ENCODE measurements at regions not wholly inside any gene's neighbourhood (a gene's known extent, or its start where the extent isn't known, plus 50 kb on each side); places are given as distances from the start of the nearest gene placed in this dataset.

DNA sequence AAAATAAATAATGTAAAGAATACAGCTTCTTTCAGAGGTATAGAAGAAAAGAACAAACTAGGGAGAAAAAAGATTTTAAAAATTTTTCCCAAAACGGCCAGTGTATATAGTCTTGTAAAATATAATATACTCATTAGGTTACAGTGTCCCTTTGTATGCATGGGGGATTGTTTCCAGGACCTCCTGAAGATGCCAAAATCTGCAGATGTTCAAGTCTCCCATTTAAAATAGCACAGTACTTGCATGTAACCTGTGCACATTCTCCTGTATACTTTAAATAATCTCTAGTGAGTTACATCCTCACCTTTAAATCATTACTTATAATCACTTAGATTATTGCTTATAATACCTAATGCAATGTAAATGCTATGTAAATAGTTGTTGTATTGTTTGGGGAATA, 80.6 kb upstream of the LRRTM4 start:
- Histone ChIP-seq H3K27me3 (replicated peaks; ENCODE audit: insufficient read depth) (no peaks in the 10 kb centered on the region), H3K4me1 (ENCODE audit: control insufficient read depth in 1 of 2, low read depth in 2 of 2) (no peaks in the 10 kb centered on the region), H3K9me3 (no peaks in the 10 kb centered on the region), H3K36me3 (no peaks in the 10 kb centered on the region), H3K4me3 (no peak overlapping the region), H3K27ac (no peak overlapping the region)
- no peak for ATAC-seq (ENCODE audit: insufficient number of reproducible peaks, low FRiP score, low read depth)
- TF ChIP-seq, protein P1, sequence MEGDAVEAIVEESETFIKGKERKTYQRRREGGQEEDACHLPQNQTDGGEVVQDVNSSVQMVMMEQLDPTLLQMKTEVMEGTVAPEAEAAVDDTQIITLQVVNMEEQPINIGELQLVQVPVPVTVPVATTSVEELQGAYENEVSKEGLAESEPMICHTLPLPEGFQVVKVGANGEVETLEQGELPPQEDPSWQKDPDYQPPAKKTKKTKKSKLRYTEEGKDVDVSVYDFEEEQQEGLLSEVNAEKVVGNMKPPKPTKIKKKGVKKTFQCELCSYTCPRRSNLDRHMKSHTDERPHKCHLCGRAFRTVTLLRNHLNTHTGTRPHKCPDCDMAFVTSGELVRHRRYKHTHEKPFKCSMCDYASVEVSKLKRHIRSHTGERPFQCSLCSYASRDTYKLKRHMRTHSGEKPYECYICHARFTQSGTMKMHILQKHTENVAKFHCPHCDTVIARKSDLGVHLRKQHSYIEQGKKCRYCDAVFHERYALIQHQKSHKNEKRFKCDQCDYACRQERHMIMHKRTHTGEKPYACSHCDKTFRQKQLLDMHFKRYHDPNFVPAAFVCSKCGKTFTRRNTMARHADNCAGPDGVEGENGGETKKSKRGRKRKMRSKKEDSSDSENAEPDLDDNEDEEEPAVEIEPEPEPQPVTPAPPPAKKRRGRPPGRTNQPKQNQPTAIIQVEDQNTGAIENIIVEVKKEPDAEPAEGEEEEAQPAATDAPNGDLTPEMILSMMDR (IDR thresholded peaks at IDR 0.05) = no peak
- DNase-seq (ENCODE audit: low spot score) = no peak

DNA sequence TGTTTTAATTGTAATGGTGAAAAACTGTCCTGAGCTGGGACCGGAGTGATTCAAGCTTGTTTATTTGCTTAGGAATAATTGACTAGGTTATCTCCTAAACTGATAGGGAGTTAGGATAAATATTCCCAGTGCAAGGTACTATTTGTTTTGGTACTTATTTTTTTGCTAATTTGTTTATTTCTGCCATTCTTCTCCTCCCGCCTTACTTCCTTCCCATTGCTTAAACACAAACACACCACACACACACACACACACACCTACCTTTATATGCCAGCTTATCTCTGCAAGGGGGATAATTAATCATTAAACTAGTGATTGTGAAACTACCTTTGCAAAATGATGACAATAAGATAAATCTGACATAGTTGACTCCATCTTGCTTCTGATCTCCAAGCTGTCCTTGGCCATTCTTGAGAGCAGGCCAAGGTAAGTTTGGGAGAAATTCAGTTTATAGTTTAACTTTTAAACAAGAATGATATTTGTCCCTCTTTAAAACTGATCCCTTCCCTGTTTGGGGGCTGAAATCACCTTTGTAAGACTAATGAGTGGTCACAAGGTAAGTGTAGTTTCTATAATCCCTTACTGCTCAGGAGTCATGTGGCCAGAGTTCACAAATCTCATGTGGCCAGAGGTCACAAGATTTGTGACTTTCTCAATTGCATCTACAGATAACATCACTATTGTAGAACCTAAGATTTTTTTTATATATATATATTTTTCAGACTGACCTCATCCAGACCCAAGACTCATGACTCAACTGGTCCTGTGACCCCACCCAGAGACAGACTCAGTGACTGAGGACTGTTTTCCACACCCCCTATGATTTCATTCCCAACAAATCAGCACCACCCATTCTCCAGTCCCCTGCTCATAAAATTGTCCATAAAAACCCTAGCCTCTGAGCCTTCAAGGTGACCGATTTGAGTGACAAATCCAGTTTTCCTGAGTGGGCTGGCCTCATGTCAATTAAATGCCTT, 83.1 kb upstream of the LRRTM4 start:
- Histone ChIP-seq H3K27me3 (replicated peaks; ENCODE audit: insufficient read depth) (no peaks in the 10 kb centered on the region), H3K9me3 (no peaks in the 10 kb centered on the region), H3K4me1 (ENCODE audit: control insufficient read depth in 1 of 2, low read depth in 2 of 2) (no peaks in the 10 kb centered on the region), H3K4me3 (no peak overlapping the region), H3K36me3 (no peaks in the 10 kb centered on the region), H3K27ac (no peak overlapping the region)
- DNase-seq (ENCODE audit: low spot score) = no peak
- TF ChIP-seq, protein P1 (IDR thresholded peaks at IDR 0.05) = no peak
- no peak for ATAC-seq (ENCODE audit: insufficient number of reproducible peaks, low FRiP score, low read depth)

DNA sequence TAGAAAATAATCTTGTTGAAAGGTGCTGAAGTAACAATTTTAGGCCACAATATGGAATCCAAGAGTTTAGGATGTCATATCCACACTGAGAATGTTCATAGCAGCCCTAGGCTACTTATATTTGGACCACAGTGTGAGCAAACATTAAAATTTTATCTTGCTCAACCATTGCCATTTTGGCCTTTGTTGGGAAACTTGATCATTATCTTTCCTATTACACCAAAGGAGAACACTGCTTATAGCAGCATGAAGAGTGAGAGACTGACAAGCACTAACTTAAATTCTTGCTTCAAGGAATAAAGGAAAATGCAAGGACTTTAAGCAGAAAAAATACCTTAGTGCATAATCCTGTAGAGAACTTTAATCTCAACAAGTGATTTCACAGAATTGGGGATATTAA, 86.3 kb upstream of the LRRTM4 start:
- TF ChIP-seq, protein P1 (IDR thresholded peaks at IDR 0.05) = no peak
- Histone ChIP-seq H3K27me3 (replicated peaks; ENCODE audit: insufficient read depth) (no peaks in the 10 kb centered on the region), H3K4me1 (ENCODE audit: control insufficient read depth in 1 of 2, low read depth in 2 of 2) (no peaks in the 10 kb centered on the region), H3K4me3 (no peak overlapping the region), H3K36me3 (no peaks in the 10 kb centered on the region), H3K9me3 (no peaks in the 10 kb centered on the region), H3K27ac (no peak overlapping the region)
- DNase-seq (ENCODE audit: low spot score) (no peak), ATAC-seq (ENCODE audit: insufficient number of reproducible peaks, low FRiP score, low read depth) (no peak)

DNA sequence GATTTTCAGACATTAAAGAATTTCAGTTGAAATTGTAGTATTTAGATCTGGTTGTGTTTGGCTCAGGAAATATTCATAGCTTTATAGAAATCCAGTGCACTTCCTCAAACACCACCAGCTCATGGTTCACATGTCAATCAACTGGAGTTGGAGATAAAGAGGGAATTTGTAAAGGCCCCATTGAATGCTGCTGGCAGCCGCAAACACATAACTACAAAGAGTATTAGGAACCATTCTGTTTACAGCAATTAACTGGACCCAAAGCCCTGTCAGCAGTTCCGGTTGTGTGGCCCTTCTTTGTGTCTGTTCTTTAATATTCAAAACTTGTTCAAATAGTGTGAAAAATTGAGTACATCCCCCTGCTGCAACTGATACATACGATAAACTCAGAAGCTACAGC, 107.4 kb upstream of the LRRTM4 start:
- DNase-seq (ENCODE audit: low spot score) (no peak), ATAC-seq (ENCODE audit: insufficient number of reproducible peaks, low FRiP score, low read depth) (no peak)
- Histone ChIP-seq H3K27me3 (replicated peaks; ENCODE audit: insufficient read depth) (no peaks in the 10 kb centered on the region), H3K36me3 (no peaks in the 10 kb centered on the region), H3K4me3 (no peak overlapping the region), H3K9me3 (no peaks in the 10 kb centered on the region), H3K27ac (no peak overlapping the region), H3K4me1 (ENCODE audit: control insufficient read depth in 1 of 2, low read depth in 2 of 2) (no peaks in the 10 kb centered on the region)
- TF ChIP-seq, protein P1 (IDR thresholded peaks at IDR 0.05) = no peak

DNA sequence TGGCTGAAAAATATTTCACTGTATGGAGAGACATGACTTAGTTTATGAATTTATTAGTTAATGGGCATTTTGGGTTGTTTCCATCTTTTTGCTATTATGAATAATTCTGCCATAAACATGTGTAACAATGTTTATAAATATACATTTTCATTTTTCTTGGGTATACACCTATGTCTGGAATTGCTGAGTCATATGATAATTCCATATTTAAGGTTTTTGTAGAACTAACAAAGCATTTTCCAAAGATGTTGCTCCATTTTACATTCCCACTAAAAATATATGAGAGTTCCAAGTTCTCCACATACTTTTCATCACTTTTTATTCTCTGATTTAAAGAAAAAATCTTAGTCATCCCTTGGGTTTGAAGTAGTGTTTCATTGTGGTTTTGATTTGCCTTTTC, 108.8 kb upstream of the LRRTM4 start:
- DNase-seq (ENCODE audit: low spot score) (no peak), ATAC-seq (ENCODE audit: insufficient number of reproducible peaks, low FRiP score, low read depth) (no peak)
- Histone ChIP-seq H3K36me3 (no peaks in the 10 kb centered on the region), H3K27ac (no peak overlapping the region), H3K4me3 (no peak overlapping the region), H3K4me1 (ENCODE audit: control insufficient read depth in 1 of 2, low read depth in 2 of 2) (no peaks in the 10 kb centered on the region), H3K9me3 (no peaks in the 10 kb centered on the region), H3K27me3 (replicated peaks; ENCODE audit: insufficient read depth) (no peaks in the 10 kb centered on the region)
- TF ChIP-seq, protein P1 (IDR thresholded peaks at IDR 0.05) = no peak
